ENCODE measurements at regions not wholly inside any gene's neighbourhood (a gene's known extent, or its start where the extent isn't known, plus 50 kb on each side); places are given as distances from the start of the nearest gene placed in this dataset.

- no peak for DNase-seq
- Mint-ChIP-seq H3K36me3 (no peaks in the 10 kb centered on the region), H3K4me1 (peaks cover 30 to 60% of the 10 kb centered on the region in 2 donors), H3K27ac (peak overlapping the region in 1 of 6 donors; percentile 37), H3K4me3 (no peak overlapping the region), H3K9me3 (no peaks in the 10 kb centered on the region), H3K27me3 (ENCODE audit: low read depth in 3 of 3) (peaks cover 0 to 8% (median 4%) of the 10 kb centered on the region in 3 donors)
Observed at GRCh38 chr15:69505956-69506556, 53.4 kb downstream of the RPLP1 start.

DNA sequence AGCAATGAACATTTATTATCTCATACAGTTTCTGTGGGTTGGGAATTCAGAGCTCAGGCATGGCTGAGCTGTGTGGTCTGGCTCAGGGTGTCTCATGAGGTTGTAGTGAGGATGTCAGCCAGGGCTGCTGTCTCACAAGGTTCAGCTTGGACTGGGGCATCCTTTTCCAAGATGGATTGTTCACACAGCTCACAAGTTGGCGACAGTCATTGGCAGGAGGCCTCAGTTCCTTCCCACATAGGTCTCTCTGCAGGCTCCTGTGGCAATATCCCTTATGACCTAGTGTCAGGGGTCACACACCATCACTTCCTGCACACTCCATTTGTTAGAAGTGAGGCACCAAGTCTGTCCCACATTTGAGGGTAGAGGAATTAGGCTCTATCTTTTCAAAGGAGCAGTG lies 56.0 kb downstream of the RPLP1 start:
- H3K27me3 Mint-ChIP-seq (ENCODE audit: low read depth in 3 of 3) = peaks cover 3 to 11% (median 7%) of the 10 kb centered on the region in 3 donors
- H3K9me3 Mint-ChIP-seq = no peaks in the 10 kb centered on the region
- peak overlapping the region; percentile 67 to 91 (median 78) for H3K27ac Mint-ChIP-seq
- peaks cover 36 to 56% of the 10 kb centered on the region in 2 donors for H3K4me1 Mint-ChIP-seq
- H3K36me3 Mint-ChIP-seq = peaks cover 0 to 3% (median 0%) of the 10 kb centered on the region in 3 donors
- H3K4me3 Mint-ChIP-seq = no peak overlapping the region
- DNase-seq = no peak

- Mint-ChIP-seq H3K9me3 (no peaks in the 10 kb centered on the region), H3K27ac (peak overlapping the region; percentile 67 to 91 (median 78)), H3K4me1 (peaks cover 36 to 52% of the 10 kb centered on the region in 2 donors), H3K4me3 (peak overlapping the region in 3 of 5 donors; percentile 7 to 63 (median 62)), H3K27me3 (ENCODE audit: low read depth in 3 of 3) (peaks cover 3 to 11% (median 5%) of the 10 kb centered on the region in 3 donors), H3K36me3 (peaks cover 0 to 3% (median 0%) of the 10 kb centered on the region in 3 donors)
- DNase-seq = peak; percentile 46 to 66 (median 64)
Observed at GRCh38 chr15:69509131-69509530, 56.5 kb downstream of the RPLP1 start.

DNA sequence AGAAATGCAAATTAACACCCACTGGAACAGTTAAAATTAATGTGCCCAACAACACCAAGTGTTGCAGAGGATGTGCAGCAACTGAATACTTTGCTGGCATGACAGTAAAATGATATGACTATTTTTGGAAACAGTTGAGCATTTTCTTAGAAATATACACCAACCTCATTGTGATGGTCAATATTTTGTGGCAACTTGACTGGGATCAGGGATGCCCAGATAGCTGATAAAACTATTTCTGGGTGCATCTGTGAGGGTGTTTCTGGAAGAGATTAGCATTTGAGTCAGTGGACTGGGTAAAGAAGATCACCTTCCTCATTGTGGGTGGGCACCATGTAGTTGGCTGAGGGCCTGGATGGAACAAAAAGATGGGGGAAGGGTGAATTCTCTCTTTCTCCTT lies 57.9 kb downstream of the RPLP1 start:
- H3K4me3 Mint-ChIP-seq = no peak overlapping the region
- no peak overlapping the region for H3K27ac Mint-ChIP-seq
- no peak for DNase-seq
- peaks cover 3 to 10% (median 7%) of the 10 kb centered on the region in 3 donors for H3K27me3 Mint-ChIP-seq (ENCODE audit: low read depth in 3 of 3)
- H3K9me3 Mint-ChIP-seq = no peaks in the 10 kb centered on the region
- peaks cover 36 to 47% of the 10 kb centered on the region in 2 donors for H3K4me1 Mint-ChIP-seq
- peaks cover 0 to 3% (median 0%) of the 10 kb centered on the region in 3 donors for H3K36me3 Mint-ChIP-seq

GRCh38 chr15:69511015-69511414 lies 58.4 kb downstream of the RPLP1 start:
- no peak overlapping the region for H3K27ac Mint-ChIP-seq
- peaks cover 36 to 47% of the 10 kb centered on the region in 2 donors for H3K4me1 Mint-ChIP-seq
- no peak overlapping the region for H3K4me3 Mint-ChIP-seq
- H3K36me3 Mint-ChIP-seq = peaks cover 0 to 3% (median 0%) of the 10 kb centered on the region in 3 donors
- DNase-seq = no peak
- no peaks in the 10 kb centered on the region for H3K9me3 Mint-ChIP-seq
- H3K27me3 Mint-ChIP-seq (ENCODE audit: low read depth in 3 of 3) = peaks cover 3 to 10% (median 7%) of the 10 kb centered on the region in 3 donors

GRCh38 chr15:69511716-69512340 lies 59.2 kb downstream of the RPLP1 start:
- Mint-ChIP-seq H3K27me3 (ENCODE audit: low read depth in 3 of 3) (peaks cover 5 to 10% (median 7%) of the 10 kb centered on the region in 3 donors), H3K27ac (no peak overlapping the region), H3K4me3 (no peak overlapping the region), H3K9me3 (no peaks in the 10 kb centered on the region), H3K4me1 (peaks cover 36 to 47% of the 10 kb centered on the region in 2 donors), H3K36me3 (peaks cover 0 to 3% (median 0%) of the 10 kb centered on the region in 3 donors)
- no peak for DNase-seq

GRCh38 chr15:69513450-69513960 lies 60.9 kb downstream of the RPLP1 start:
- DNase-seq = no peak
- H3K36me3 Mint-ChIP-seq = peaks cover 0 to 3% (median 0%) of the 10 kb centered on the region in 3 donors
- no peak overlapping the region for H3K27ac Mint-ChIP-seq
- no peak overlapping the region for H3K4me3 Mint-ChIP-seq
- H3K27me3 Mint-ChIP-seq (ENCODE audit: low read depth in 3 of 3) = peaks cover 9 to 12% (median 11%) of the 10 kb centered on the region in 3 donors
- no peaks in the 10 kb centered on the region for H3K9me3 Mint-ChIP-seq
- H3K4me1 Mint-ChIP-seq = peaks cover 31 to 36% of the 10 kb centered on the region in 2 donors

GRCh38 chr15:69513986-69514385 lies 61.4 kb downstream of the RPLP1 start:
- H3K27me3 Mint-ChIP-seq (ENCODE audit: low read depth in 3 of 3) = peaks cover 9 to 15% (median 11%) of the 10 kb centered on the region in 3 donors
- no peak overlapping the region for H3K4me3 Mint-ChIP-seq
- H3K36me3 Mint-ChIP-seq = peaks cover 0 to 3% (median 0%) of the 10 kb centered on the region in 3 donors
- DNase-seq = no peak
- peaks cover 26 to 31% of the 10 kb centered on the region in 2 donors for H3K4me1 Mint-ChIP-seq
- no peak overlapping the region for H3K27ac Mint-ChIP-seq
- H3K9me3 Mint-ChIP-seq = no peaks in the 10 kb centered on the region

GRCh38 chr15:69515508-69515907 lies 62.9 kb downstream of the RPLP1 start:
- Mint-ChIP-seq H3K4me1 (peaks cover 13 to 16% of the 10 kb centered on the region in 2 donors), H3K4me3 (no peak overlapping the region), H3K27ac (no peak overlapping the region), H3K36me3 (peaks cover 0 to 3% (median 0%) of the 10 kb centered on the region in 3 donors), H3K9me3 (no peaks in the 10 kb centered on the region), H3K27me3 (ENCODE audit: low read depth in 3 of 3) (peaks cover 8 to 15% (median 9%) of the 10 kb centered on the region in 3 donors)
- no peak for DNase-seq

DNA sequence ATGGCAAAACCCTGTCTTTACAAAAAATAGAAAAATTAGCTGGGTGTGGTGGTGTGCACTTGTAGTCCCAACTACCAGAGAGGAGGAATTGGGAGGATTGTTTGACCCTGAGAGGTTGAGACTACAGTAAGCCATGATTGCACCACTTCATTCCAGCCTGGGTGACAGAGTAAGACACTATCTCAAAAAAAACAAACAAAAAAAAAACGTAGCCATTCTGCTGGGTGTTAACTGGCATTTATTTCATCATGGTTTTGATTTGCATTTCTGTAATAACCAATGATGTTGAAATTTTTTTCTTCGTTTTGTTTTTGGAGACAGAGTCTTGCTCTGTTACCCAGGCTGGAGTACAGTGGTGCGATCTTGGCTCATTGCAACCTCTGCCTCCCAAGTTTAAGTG lies 63.3 kb downstream of the RPLP1 start:
- H3K27me3 Mint-ChIP-seq (ENCODE audit: low read depth in 3 of 3) = peaks cover 5 to 17% (median 10%) of the 10 kb centered on the region in 3 donors
- no peaks in the 10 kb centered on the region for H3K9me3 Mint-ChIP-seq
- no peak overlapping the region for H3K4me3 Mint-ChIP-seq
- no peak overlapping the region for H3K27ac Mint-ChIP-seq
- H3K36me3 Mint-ChIP-seq = peaks cover 0 to 3% (median 0%) of the 10 kb centered on the region in 3 donors
- no peak for DNase-seq
- peaks cover 9 to 12% of the 10 kb centered on the region in 2 donors for H3K4me1 Mint-ChIP-seq

- Mint-ChIP-seq H3K27me3 (ENCODE audit: low read depth in 3 of 3) (peaks cover 4 to 19% (median 7%) of the 10 kb centered on the region in 3 donors), H3K4me1 (peaks cover 0 to under 1% of the 10 kb centered on the region in 2 donors), H3K9me3 (no peaks in the 10 kb centered on the region), H3K27ac (no peak overlapping the region), H3K36me3 (peaks cover 0 to 3% (median 0%) of the 10 kb centered on the region in 3 donors), H3K4me3 (no peak overlapping the region)
- no peak for DNase-seq
Observed at GRCh38 chr15:69517052-69517451, 64.4 kb downstream of the RPLP1 start.

DNA sequence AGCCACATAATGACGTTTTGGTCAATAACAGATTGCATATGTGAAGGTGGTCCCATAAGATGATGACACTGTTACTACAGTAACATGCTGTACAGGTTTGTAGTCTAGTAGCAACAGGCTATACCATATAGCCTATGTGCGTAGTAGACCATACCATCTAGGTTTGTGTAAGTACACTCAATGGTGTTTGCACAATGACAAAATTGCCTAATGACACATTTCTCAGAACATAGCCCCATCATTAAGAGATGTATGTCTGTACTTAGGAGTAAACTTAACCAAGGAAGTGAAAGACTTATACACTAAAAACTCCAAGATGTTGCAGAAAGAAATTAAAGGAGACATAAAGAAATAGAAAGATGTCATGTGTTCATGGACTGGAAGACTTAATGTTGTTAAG lies 66.2 kb downstream of the RPLP1 start:
- no peak overlapping the region for H3K27ac Mint-ChIP-seq
- no peak for DNase-seq
- H3K4me3 Mint-ChIP-seq = no peak overlapping the region
- H3K9me3 Mint-ChIP-seq = no peaks in the 10 kb centered on the region
- no peaks in the 10 kb centered on the region for H3K36me3 Mint-ChIP-seq
- peaks cover 0 to 7% of the 10 kb centered on the region in 2 donors for H3K4me1 Mint-ChIP-seq
- peaks cover 1 to 16% (median 9%) of the 10 kb centered on the region in 3 donors for H3K27me3 Mint-ChIP-seq (ENCODE audit: low read depth in 3 of 3)

DNA sequence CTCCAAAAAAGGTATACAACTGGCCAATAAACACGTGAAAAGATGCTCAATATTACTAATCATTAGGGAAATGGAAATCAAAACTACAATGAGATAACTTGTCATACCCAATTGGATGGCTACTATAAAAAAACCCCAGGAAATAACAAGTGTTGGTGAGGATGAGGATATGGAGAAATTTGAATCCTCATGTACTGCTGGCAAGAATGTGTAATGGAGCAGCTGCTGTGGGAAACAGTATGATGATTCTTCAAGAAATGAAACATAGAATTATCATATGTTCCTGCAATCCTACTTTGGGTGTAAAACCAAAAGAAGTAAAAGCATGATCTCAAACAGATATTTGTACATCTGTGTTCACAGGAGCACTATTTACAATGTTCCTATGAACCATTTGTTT lies 67.4 kb downstream of the RPLP1 start:
- H3K4me3 Mint-ChIP-seq = no peak overlapping the region
- peaks cover 3 to 16% (median 7%) of the 10 kb centered on the region in 3 donors for H3K27me3 Mint-ChIP-seq (ENCODE audit: low read depth in 3 of 3)
- H3K27ac Mint-ChIP-seq = no peak overlapping the region
- no peaks in the 10 kb centered on the region for H3K36me3 Mint-ChIP-seq
- DNase-seq = no peak
- no peaks in the 10 kb centered on the region for H3K9me3 Mint-ChIP-seq
- H3K4me1 Mint-ChIP-seq = peaks cover 0 to 7% of the 10 kb centered on the region in 2 donors

- H3K27ac Mint-ChIP-seq = no peak overlapping the region
- no peaks in the 10 kb centered on the region for H3K36me3 Mint-ChIP-seq
- no peak for DNase-seq
- H3K4me3 Mint-ChIP-seq = no peak overlapping the region
- H3K4me1 Mint-ChIP-seq = peaks cover 0 to 7% of the 10 kb centered on the region in 2 donors
- H3K9me3 Mint-ChIP-seq = no peaks in the 10 kb centered on the region
- H3K27me3 Mint-ChIP-seq (ENCODE audit: low read depth in 3 of 3) = peaks cover 5 to 11% (median 9%) of the 10 kb centered on the region in 3 donors
Observed at GRCh38 chr15:69522361-69522760, 69.7 kb downstream of the RPLP1 start.

Data from immature natural killer cell (primary cell).